K562 (cell line): ENCODE measurements at regions not wholly inside any gene's neighbourhood (a gene's known extent, or its start where the extent isn't known, plus 50 kb on each side); places are given as distances from the start of the nearest gene placed in this dataset.

Experiments used
- ATAC-seq: fragments of 200-7000 bp; cut with Tn5 transposase; 3 replicates; pipeline ENCODE4 v1.9.1; 2020; ENCODE audit warnings: moderate library complexity
- BruUV-seq: library from RNA; stranded (reverse); fragments of 400-500 nt; replicated peaks from 2 replicates; lab custom pipeline; 2021; lab: Mats Ljungman, UMichigan
- CTCF ChIA-PET: fragments of 300-600 bp; formaldehyde crosslinking; extraction: SDS; loops from one replicate; lab custom pipeline; 2021; ENCODE audit warnings: low intra/inter-chr PET ratio; lab: Yijun Ruan, JAX
- POLR2A ChIA-PET: fragments of 300-600, 350-650 bp; sonication (Branson Sonifier 250); formaldehyde crosslinking; extraction: SDS; loops from one replicate; lab custom pipeline; 2021; ENCODE audit warnings: antibody characterized with exemption, inconsistent platforms; lab: Yijun Ruan, JAX
- DNase-seq, 4 experiments: peaks; one replicate each; pipeline versions ENCODE4 v3.0.0 to v3.0.0-alpha.2; 2011 to 2018; ENCODE audit warnings: low spot score in 3 of 4, mixed read lengths in 3 of 4; ENCODE audit errors: extremely low read depth in 1 of 4
- FAIRE-seq: peaks from 2 replicates; lab custom pipeline; 2011; peaks lifted over from hg19 to GRCh38; lab: Jason Lieb, UNC
- H2AFZ ChIP-seq: 2 replicates; pipeline ENCODE4 v1.6.0; 2011; ENCODE audit warnings: low read depth, low read length, control low read depth, inconsistent platforms
- H3K27ac ChIP-seq: fragments of 200-600 bp; 3 replicates; pipeline ENCODE4 v1.8.0; 2011; ENCODE audit warnings: low read depth, mild to moderate bottlenecking, control low read depth, inconsistent platforms, low read length, moderate library complexity, mixed read lengths; ENCODE audit errors: extremely low read depth
- H3K27me3 ChIP-seq, 2 experiments: fragments of 300-600 bp in 1 of 2; 2 replicates in 1 of 2; 3 replicates in 1 of 2; pipeline versions ENCODE4 v1.6.0 to v1.8.0; 2011; ENCODE audit warnings: inconsistent platforms in 2 of 2, low read length in 2 of 2, mild to moderate bottlenecking in 1 of 2, mixed read lengths in 1 of 2, moderate library complexity in 1 of 2; ENCODE audit not compliant: control insufficient read depth in 2 of 2, insufficient read depth in 2 of 2
- H3K36me3 ChIP-seq: fragments of 300-600 bp; 3 replicates; pipeline ENCODE4 v1.8.0; 2011; ENCODE audit warnings: mild to moderate bottlenecking, low read length, inconsistent platforms; ENCODE audit not compliant: control insufficient read depth, insufficient read depth
- H3K4me1 ChIP-seq, 2 experiments: fragments of 200-600 bp in 1 of 2; replicated peaks in 1 of 2; 2 replicates in 1 of 2; 3 replicates in 1 of 2; pipeline versions ENCODE4 v1.5.1 to v1.8.0; 2011; ENCODE audit warnings: inconsistent platforms in 2 of 2, low read length in 2 of 2, mild to moderate bottlenecking in 1 of 2, mixed read lengths in 1 of 2, moderate library complexity in 1 of 2; ENCODE audit not compliant: control insufficient read depth in 2 of 2, insufficient read depth in 2 of 2
- H3K4me2 ChIP-seq: 2 replicates; pipeline ENCODE4 v1.6.1; 2011; ENCODE audit warnings: low read length, control low read depth, inconsistent platforms, mixed read lengths; ENCODE audit not compliant: insufficient read depth
- H3K4me3 ChIP-seq: fragments of 200-600 bp; sonication (generic), shearing (Covaris generic); 2 replicates; pipeline ENCODE4 v1.5.1; 2016; ENCODE audit warnings: control low read depth, inconsistent platforms
- H3K79me2 ChIP-seq: fragments of 200-600 bp; 3 replicates; pipeline ENCODE4 v1.8.0; 2011; ENCODE audit warnings: low read length, inconsistent platforms; ENCODE audit not compliant: control insufficient read depth, insufficient read depth
- H3K9ac ChIP-seq, 2 experiments: 2 replicates each; pipeline versions ENCODE4 v1.6.0 to v1.6.1; 2011; ENCODE audit warnings: low read depth in 2 of 2, low read length in 2 of 2, control low read depth in 1 of 2, inconsistent platforms in 1 of 2, mild to moderate bottlenecking in 1 of 2, mixed read lengths in 1 of 2; ENCODE audit not compliant: insufficient read depth in 1 of 2
- H3K9me1 ChIP-seq: one replicate; pipeline ENCODE4 v1.6.0; 2011; ENCODE audit warnings: inconsistent platforms, mild to moderate bottlenecking, low read length, moderate library complexity; ENCODE audit not compliant: control insufficient read depth, insufficient read depth
- H3K9me3 ChIP-seq: replicated peaks from 2 replicates; pipeline ENCODE4 v1.5.1; 2011; ENCODE audit warnings: low read depth, low read length, inconsistent platforms; ENCODE audit not compliant: control insufficient read depth, insufficient read depth
- H4K20me1 ChIP-seq: replicated peaks from 2 replicates; pipeline ENCODE4 v1.6.1; 2011; ENCODE audit warnings: low read length, inconsistent platforms, mixed read lengths; ENCODE audit not compliant: control insufficient read depth, insufficient read depth
- FOXJ3 ChIP-seq: sonication (generic); formaldehyde crosslinking; IDR thresholded peaks from 2 replicates; pipeline ENCODE4 v1.4.0; 2020; ENCODE audit warnings: mild to moderate bottlenecking, missing genetic modification reagents
- MYNN ChIP-seq, 2 experiments: sonication (generic); formaldehyde crosslinking in 1 of 2; IDR thresholded peaks; 2 replicates each; pipeline versions ENCODE4 v1.5.0 to v1.6.1; 2016 to 2020; ENCODE audit warnings: antibody characterized with exemption in 1 of 2, missing genetic modification reagents in 1 of 2
- NR0B1 ChIP-seq: fragments of 450-650 bp; IDR thresholded peaks from one replicate; pipeline ENCODE4 v1.6.1; 2018; ENCODE audit warnings: mild to moderate bottlenecking, moderate library complexity; ENCODE audit not compliant: partially characterized antibody
- NR2C1 ChIP-seq, 2 experiments: fragments of 450-650 bp; IDR thresholded peaks; 2 replicates each; pipeline ENCODE4 v1.6.1; 2017; ENCODE audit warnings: mild to moderate bottlenecking in 2 of 2, antibody characterized with exemption in 1 of 2, inconsistent platforms in 1 of 2, missing compliant biosample characterization in 1 of 2, missing genetic modification characterization in 1 of 2
- RUNX1 ChIP-seq: sonication (generic); IDR thresholded peaks from 2 replicates; pipeline ENCODE4 v1.6.1; 2016; ENCODE audit warnings: antibody characterized with exemption, low read depth
- SMAD4 ChIP-seq: fragments of 250-450 bp; sonication (Bioruptor Pico); conservative IDR thresholded peaks from 2 replicates; pipeline ENCODE4 v1.8.0; 2021; ENCODE audit warnings: inconsistent platforms, mild to moderate bottlenecking, moderate library complexity
- SMARCA5 ChIP-seq: fragments of 450-650 bp; IDR thresholded peaks from 2 replicates; pipeline ENCODE4 v1.6.1; 2016
- SPI1 ChIP-seq: IDR thresholded peaks from 2 replicates; pipeline ENCODE4 v1.6.1; 2011; ENCODE audit warnings: low read depth, low read length, control low read depth, borderline replicate concordance
- SRSF3 ChIP-seq: fragments of 200-400 bp; formaldehyde crosslinking; IDR thresholded peaks from 2 replicates; pipeline ENCODE4 v1.6.1; 2016; ENCODE audit warnings: mild to moderate bottlenecking, low read length, moderate library complexity; ENCODE audit not compliant: insufficient read depth
- TFE3 ChIP-seq: fragments of 450-650 bp; formaldehyde crosslinking; IDR thresholded peaks from 2 replicates; pipeline ENCODE4 v1.4.0; 2020; ENCODE audit warnings: mild to moderate bottlenecking, mixed read lengths
- ZBTB11 ChIP-seq, 3 experiments: fragments of 200-800 bp in 1 of 3; fragments of 250-450 bp in 1 of 3; fragments of 450-650 bp in 1 of 3; sonication (Bioruptor Pico) in 1 of 3; sonication (Bioruptor generic) in 1 of 3; formaldehyde crosslinking in 1 of 3; IDR thresholded peaks; 2 replicates each; pipeline versions ENCODE4 v1.6.1 to v1.8.0; 2016 to 2022; ENCODE audit warnings: mild to moderate bottlenecking in 2 of 3, missing genetic modification characterization in 2 of 3, missing compliant biosample characterization in 1 of 3, moderate library complexity in 1 of 3
- ZNF174 ChIP-seq: fragments of 250-450 bp; sonication (Bioruptor Pico); IDR thresholded peaks from 2 replicates; pipeline ENCODE4 v1.4.0; 2020; ENCODE audit warnings: mild to moderate bottlenecking
- ZNF175 ChIP-seq: fragments of 200-800 bp; sonication (Bioruptor generic); IDR thresholded peaks from 2 replicates; pipeline ENCODE4 v1.6.1; 2016; ENCODE audit warnings: low read depth, mild to moderate bottlenecking, missing genetic modification characterization, missing compliant biosample characterization
- ZNF511 ChIP-seq: sonication (generic); formaldehyde crosslinking; IDR thresholded peaks from 2 replicates; pipeline ENCODE4 v1.8.0; 2022; ENCODE audit warnings: mild to moderate bottlenecking, missing genetic modification reagents
- ZNF696 ChIP-seq: fragments of 250-450 bp; sonication (Bioruptor Pico); conservative IDR thresholded peaks from 2 replicates; pipeline ENCODE4 v1.4.0; 2020; ENCODE audit warnings: mild to moderate bottlenecking, moderate library complexity
- WGBS: fragments of 100-300 bp; shearing (Covaris generic); methylation state at CpG from one replicate; pipeline ENCODE4 v1.1.6; 2016; ENCODE audit warnings: low coverage, mixed read lengths; ENCODE audit not compliant: insufficient coverage; ENCODE audit errors: missing lambda C conversion rate; 5-methylcytosine and 5-hydroxymethylcytosine counted together
- in situ Hi-C: fragments of 300-500 bp; cut with MboI; formaldehyde crosslinking; loops from 4 replicates; pipeline ENCODE4 v1.15.0; 2018; ENCODE audit warnings: inconsistent platforms, mixed read lengths
- intact Hi-C: fragments of 100-400 bp; cut with micrococcal nuclease; formaldehyde crosslinking; loops from 2 replicates; pipeline ENCODE4 v1.14.2; 2022

- ATAC-seq (no peak), DNase-seq (no peak), FAIRE-seq (no peak)
- ChIA-PET CTCF (no interaction called here), POLR2A (no interaction called here)
- intact Hi-C loops (no loop called here), in situ Hi-C loops (no loop called here)
- WGBS, result 0% methylated on average over 3 of the region's 4 CpGs
- H3K36me3 ChIP-seq, result no peaks in the 10 kb centered on the region
- H3K79me2 ChIP-seq, result no peaks in the 10 kb centered on the region
- no peaks in the 10 kb centered on the region for H3K4me1 ChIP-seq
- BruUV-seq, result no TSS peak
- H3K9ac ChIP-seq, result no peak overlapping the region
- H3K27me3 ChIP-seq, result no peaks in the 10 kb centered on the region
- no peak overlapping the region for H3K4me2 ChIP-seq
- H2AFZ ChIP-seq, result no peak overlapping the region
- H3K9me1 ChIP-seq, result no peaks in the 10 kb centered on the region
- H3K4me3 ChIP-seq, result no peak overlapping the region
- H4K20me1 ChIP-seq, result no peaks in the 10 kb centered on the region
- H3K27ac ChIP-seq, result no peak overlapping the region
- no peaks in the 10 kb centered on the region for H3K9me3 ChIP-seq
- no peak for TF ChIP-seq ZBTB11 (CRISPR knock-in tag; IDR thresholded peaks at IDR 0.05)
- no peak for TF ChIP-seq RUNX1
- no peak for TF ChIP-seq ZNF696 (CRISPR knock-in tag)
- no peak for TF ChIP-seq NR2C1 (IDR thresholded peaks at IDR 0.05)
- no peak for TF ChIP-seq NR2C1 (tag; IDR thresholded peaks at IDR 0.05)
- TF ChIP-seq TFE3 (CRISPR knock-in tag), result no peak
- no peak for TF ChIP-seq ZNF511 (CRISPR knock-in tag)
- no peak for TF ChIP-seq SMARCA5
- TF ChIP-seq ZNF174 (CRISPR knock-in tag), result no peak
- TF ChIP-seq SPI1, result no peak
- no peak for TF ChIP-seq SMAD4 (CRISPR knock-in tag)
- TF ChIP-seq NR0B1, result no peak
- TF ChIP-seq SRSF3, result no peak
- no peak for TF ChIP-seq FOXJ3
- TF ChIP-seq ZNF175 (CRISPR knock-in tag), result no peak
- TF ChIP-seq MYNN (IDR thresholded peaks at IDR 0.05), result no peak
- TF ChIP-seq MYNN (CRISPR knock-in tag; IDR thresholded peaks at IDR 0.05), result no peak
Measured at GRCh38 chr4:31171362-31171761, 451.2 kb downstream of the PCDH7 start.
